VCaP (cell line): ENCODE measurements at regions not wholly inside any gene's neighbourhood (a gene's known extent, or its start where the extent isn't known, plus 50 kb on each side); places are given as distances from the start of the nearest gene placed in this dataset.

Source experiments
- H3K27ac ChIP-seq: fragments of 450-650 bp; 2 replicates; pipeline ENCODE4 v1.5.1; 2017
- TF ChIP-seq, protein P1 (sequence below): fragments of 450-650 bp; conservative IDR thresholded peaks from 2 replicates; pipeline ENCODE4 v1.5.1; 2017; ENCODE audit warnings: mild to moderate bottlenecking, moderate library complexity

- H3K27ac ChIP-seq = peak overlapping the region; percentile 74
- TF ChIP-seq, protein P1, sequence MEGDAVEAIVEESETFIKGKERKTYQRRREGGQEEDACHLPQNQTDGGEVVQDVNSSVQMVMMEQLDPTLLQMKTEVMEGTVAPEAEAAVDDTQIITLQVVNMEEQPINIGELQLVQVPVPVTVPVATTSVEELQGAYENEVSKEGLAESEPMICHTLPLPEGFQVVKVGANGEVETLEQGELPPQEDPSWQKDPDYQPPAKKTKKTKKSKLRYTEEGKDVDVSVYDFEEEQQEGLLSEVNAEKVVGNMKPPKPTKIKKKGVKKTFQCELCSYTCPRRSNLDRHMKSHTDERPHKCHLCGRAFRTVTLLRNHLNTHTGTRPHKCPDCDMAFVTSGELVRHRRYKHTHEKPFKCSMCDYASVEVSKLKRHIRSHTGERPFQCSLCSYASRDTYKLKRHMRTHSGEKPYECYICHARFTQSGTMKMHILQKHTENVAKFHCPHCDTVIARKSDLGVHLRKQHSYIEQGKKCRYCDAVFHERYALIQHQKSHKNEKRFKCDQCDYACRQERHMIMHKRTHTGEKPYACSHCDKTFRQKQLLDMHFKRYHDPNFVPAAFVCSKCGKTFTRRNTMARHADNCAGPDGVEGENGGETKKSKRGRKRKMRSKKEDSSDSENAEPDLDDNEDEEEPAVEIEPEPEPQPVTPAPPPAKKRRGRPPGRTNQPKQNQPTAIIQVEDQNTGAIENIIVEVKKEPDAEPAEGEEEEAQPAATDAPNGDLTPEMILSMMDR = no peak
Observed at GRCh38 chr18:47585136-47585535, 333.7 kb upstream of the SKOR2 start.

GRCh38 chr18:47582093-47582492 is 330.6 kb upstream of the SKOR2 start:
- no peak overlapping the region; the same call in 1 of the 2 replicates for H3K27ac ChIP-seq
- TF ChIP-seq, protein P1 = no peak

GRCh38 chr18:47577520-47577919 is 326.1 kb upstream of the SKOR2 start:
- TF ChIP-seq, protein P1 = no peak
- H3K27ac ChIP-seq = peak overlapping the region; percentile 78

DNA sequence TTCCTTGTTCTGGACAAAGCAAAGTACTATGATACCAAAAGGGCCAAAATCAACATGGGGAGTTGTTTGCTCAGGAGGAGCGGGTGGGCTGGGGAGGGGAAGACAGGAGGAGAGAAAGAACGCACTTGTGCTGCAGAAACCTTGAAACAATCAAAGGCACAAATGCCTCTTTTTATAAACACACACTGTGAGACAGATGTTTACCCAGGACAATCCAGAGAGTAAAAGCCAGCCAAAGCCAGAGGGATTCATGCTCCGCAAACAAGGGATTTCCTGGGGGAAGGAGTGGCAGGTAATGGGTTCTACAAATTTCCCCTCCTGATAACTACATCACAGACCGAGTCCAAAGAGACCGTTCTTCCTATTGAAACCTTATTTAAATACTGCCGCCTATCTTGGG is 323.5 kb upstream of the SKOR2 start:
- peak overlapping the region; percentile 78 for H3K27ac ChIP-seq
- TF ChIP-seq, protein P1 = no peak

DNA sequence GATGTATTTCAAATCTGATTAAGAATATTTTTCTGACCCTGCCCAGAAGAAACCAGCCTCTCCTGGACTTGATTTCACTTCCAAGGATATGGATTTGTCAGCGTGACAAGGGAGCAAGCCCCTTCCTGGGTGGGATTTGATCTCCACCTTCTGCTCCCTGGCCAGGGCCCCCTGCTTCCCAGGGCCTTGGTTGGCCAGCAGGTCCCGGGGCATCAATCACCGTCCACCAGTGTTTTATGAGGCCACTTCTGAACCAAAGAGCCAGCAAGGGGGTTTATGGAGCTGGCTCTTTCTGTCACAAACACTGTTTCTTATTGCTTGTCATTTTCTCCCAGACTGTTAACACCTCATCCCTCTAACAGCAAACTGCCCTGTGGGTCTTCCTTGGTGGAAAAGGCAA is 320.5 kb upstream of the SKOR2 start:
- H3K27ac ChIP-seq = no peak overlapping the region
- TF ChIP-seq, protein P1 = no peak

GRCh38 chr18:47566809-47567208 is 315.3 kb upstream of the SKOR2 start:
- H3K27ac ChIP-seq = no peak overlapping the region
- TF ChIP-seq, protein P1 = no peak

DNA sequence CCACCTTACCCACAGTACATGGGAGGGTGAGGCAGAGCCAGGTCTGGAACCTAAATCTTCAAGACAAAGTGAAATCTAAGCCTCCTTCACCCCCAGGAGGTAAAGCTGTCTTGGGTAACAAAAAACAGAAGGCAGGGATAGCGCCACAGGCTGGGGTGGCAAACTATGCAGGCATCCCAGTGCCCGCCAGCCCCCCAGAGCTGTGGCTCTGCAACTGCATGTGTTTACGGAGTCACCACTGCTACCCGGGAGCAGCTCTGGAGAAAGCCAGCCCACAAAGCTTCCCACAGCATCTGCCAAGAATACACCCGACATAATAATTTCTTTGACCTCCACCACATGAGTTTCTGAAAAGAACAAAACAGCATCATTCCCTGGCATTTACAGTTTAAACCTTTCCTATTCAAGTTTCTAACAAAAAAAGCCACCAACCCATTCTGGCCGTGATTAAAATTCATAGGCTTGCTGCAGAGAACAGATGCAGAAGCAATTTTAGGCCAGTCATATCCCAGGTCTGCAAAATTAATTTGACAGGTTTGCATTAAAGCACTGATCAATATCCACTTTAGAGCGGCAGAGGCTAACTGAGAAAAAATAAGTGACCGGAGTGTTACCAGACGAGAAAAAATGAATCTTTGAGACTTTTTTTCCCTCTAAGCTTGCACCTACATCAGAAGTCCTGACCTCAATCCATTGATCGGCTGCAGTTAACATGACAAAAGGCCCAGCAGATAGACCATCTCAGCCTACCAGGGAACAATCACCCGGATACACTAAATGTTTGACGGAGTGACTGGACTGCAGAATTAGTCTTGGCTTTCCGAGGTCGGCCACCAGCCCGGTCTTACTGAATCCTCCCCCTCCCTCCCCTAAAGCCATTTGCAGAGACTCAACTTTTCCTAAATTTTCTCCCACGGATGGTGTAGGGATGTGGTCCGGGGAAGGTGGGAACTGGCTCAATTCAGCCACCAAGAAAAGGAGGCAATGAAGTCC is 309.6 kb upstream of the SKOR2 start:
- peak overlapping the region; percentile 42; the same call in 1 of the 2 replicates for H3K27ac ChIP-seq
- TF ChIP-seq, protein P1 = no peak
